Mammary epithelial cell (primary cell): ENCODE measurements at regions not wholly inside any gene's neighbourhood (a gene's known extent, or its start where the extent isn't known, plus 50 kb on each side); places are given as distances from the start of the nearest gene placed in this dataset.

Source experiments
- CTCF ChIP-seq, 2 donors: IDR thresholded peaks in 1 of 2; conservative IDR thresholded peaks in 1 of 2; 2 replicates each; pipeline ENCODE4 v1.5.1; 2011 to 2012; ENCODE audit warnings: inconsistent platforms in 2 of 2, low read length in 2 of 2, mild to moderate bottlenecking in 2 of 2, control low read depth in 1 of 2, low read depth in 1 of 2; ENCODE audit not compliant: insufficient read depth in 1 of 2; ENCODE audit errors: extremely low read depth in 1 of 2
- EZH2 ChIP-seq: IDR thresholded peaks from 2 replicates; pipeline ENCODE4 v1.6.1; 2012; ENCODE audit warnings: low read length, inconsistent platforms, borderline replicate concordance

- TF ChIP-seq CTCF (conservative IDR thresholded peaks at IDR 0.05 in 1 of 2, IDR thresholded peaks at IDR 0.05 in 1 of 2; ENCODE audit: extremely low read depth in 1 of 2, insufficient read depth in 1 of 2, low read depth in 1 of 2, low read length in 2 of 2) (no peak), EZH2 (no peak)
Measured at GRCh38 chrX:36443007-36443406, 523.5 kb downstream of the CFAP47 start.
